ENCODE measurements at regions not wholly inside any gene's neighbourhood (a gene's known extent, or its start where the extent isn't known, plus 50 kb on each side); places are given as distances from the start of the nearest gene placed in this dataset.

- TF ChIP-seq, protein P1, sequence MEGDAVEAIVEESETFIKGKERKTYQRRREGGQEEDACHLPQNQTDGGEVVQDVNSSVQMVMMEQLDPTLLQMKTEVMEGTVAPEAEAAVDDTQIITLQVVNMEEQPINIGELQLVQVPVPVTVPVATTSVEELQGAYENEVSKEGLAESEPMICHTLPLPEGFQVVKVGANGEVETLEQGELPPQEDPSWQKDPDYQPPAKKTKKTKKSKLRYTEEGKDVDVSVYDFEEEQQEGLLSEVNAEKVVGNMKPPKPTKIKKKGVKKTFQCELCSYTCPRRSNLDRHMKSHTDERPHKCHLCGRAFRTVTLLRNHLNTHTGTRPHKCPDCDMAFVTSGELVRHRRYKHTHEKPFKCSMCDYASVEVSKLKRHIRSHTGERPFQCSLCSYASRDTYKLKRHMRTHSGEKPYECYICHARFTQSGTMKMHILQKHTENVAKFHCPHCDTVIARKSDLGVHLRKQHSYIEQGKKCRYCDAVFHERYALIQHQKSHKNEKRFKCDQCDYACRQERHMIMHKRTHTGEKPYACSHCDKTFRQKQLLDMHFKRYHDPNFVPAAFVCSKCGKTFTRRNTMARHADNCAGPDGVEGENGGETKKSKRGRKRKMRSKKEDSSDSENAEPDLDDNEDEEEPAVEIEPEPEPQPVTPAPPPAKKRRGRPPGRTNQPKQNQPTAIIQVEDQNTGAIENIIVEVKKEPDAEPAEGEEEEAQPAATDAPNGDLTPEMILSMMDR (conservative IDR thresholded peaks at IDR 0.05; ENCODE audit: low read length), result no peak
- no peak for TF ChIP-seq EZH2phosphoT487 (IDR thresholded peaks at IDR 0.05; ENCODE audit: borderline replicate concordance)
Observed at GRCh38 chr5:82809420-82810143, 267.6 kb downstream of the TMEM167A start.

All from Loucy (cell line).